Activated naive CD8-positive, alpha-beta T cell treated with anti-CD3 and anti-CD28 coated beads, Interleukin-2, amount 50 U/mL, for 24 hours (primary cell): ENCODE measurements at regions not wholly inside any gene's neighbourhood (a gene's known extent, or its start where the extent isn't known, plus 50 kb on each side); places are given as distances from the start of the nearest gene placed in this dataset.
"Not testable (repeated sequence)": the region's sequence is repeated elsewhere in the genome, so short reads cannot be mapped to it uniquely, and the experiment has no call there.

Source experiments
- ATAC-seq: fragments of 150-1000 bp; cut with Tn5 transposase; one replicate; pipeline ENCODE4 v1.10.0; 2021
- DNase-seq: peaks from one replicate; pipeline ENCODE4 v3.0.0; 2021
- H3K27ac Mint-ChIP-seq: one replicate; pipeline ENCODE4 v1.8.0; 2021; ENCODE audit warnings: mild to moderate bottlenecking, mixed read lengths
- H3K27me3 Mint-ChIP-seq: one replicate; pipeline ENCODE4 v1.8.0; 2021; ENCODE audit warnings: mixed read lengths
- H3K36me3 Mint-ChIP-seq: one replicate; pipeline ENCODE4 v1.8.0; 2021; ENCODE audit warnings: low read depth, mixed read lengths
- H3K4me1 Mint-ChIP-seq: one replicate; pipeline ENCODE4 v1.8.0; 2021; ENCODE audit warnings: mixed read lengths
- H3K4me3 Mint-ChIP-seq: one replicate; pipeline ENCODE4 v1.8.0; 2021; ENCODE audit warnings: mild to moderate bottlenecking, moderate library complexity, mixed read lengths
- H3K9me3 Mint-ChIP-seq: one replicate; pipeline ENCODE4 v1.8.0; 2021; ENCODE audit warnings: mixed read lengths

DNA sequence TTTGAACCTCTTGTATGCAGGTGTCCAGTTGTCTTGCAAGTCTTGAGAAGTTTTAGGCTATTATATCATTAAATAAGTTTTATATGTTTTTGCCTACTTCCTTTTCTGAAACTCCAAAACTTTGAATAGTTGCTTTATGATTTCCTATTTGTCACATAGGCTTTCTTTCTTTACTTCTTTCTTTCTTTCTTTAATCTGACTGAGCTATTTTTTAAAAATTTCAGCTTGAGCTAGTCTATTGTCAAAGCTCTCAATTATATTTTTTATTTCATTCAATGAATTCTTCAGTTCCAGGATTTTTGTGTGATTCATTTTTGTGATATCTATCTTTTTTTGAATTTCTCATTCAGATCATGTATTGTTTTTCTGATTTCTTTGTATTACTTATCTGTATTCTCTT, 102.1 kb upstream of the TMEM178A start:
- Mint-ChIP-seq H3K4me1 (no peaks in the 10 kb centered on the region), H3K27me3 (no peaks in the 10 kb centered on the region), H3K27ac (no peak overlapping the region), H3K9me3 (peaks cover 23% of the 10 kb centered on the region), H3K4me3 (no peak overlapping the region), H3K36me3 (peaks cover 4% of the 10 kb centered on the region)
- no peak for ATAC-seq
- DNase-seq, result no peak

DNA sequence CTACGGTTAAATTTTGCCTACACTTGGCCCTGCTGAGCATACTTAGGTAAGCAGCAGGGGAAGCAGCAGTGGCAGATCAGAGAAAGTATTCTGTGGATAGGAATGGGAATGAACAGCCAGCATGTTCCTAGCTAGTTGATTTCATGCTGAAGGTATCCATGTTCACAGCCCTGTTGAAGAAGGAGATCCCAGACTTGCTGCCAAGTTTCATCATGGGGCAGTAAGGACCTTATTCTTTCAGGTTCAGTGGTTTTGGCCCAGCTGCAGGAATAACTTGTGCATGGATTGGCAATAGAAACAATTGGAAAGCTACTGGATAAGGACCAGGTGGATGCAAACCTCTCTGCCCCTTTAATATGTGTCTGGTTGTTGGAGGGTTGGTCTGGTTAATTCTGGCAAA, 98.2 kb upstream of the TMEM178A start:
- no peaks in the 10 kb centered on the region for H3K36me3 Mint-ChIP-seq
- no peak for ATAC-seq

DNA sequence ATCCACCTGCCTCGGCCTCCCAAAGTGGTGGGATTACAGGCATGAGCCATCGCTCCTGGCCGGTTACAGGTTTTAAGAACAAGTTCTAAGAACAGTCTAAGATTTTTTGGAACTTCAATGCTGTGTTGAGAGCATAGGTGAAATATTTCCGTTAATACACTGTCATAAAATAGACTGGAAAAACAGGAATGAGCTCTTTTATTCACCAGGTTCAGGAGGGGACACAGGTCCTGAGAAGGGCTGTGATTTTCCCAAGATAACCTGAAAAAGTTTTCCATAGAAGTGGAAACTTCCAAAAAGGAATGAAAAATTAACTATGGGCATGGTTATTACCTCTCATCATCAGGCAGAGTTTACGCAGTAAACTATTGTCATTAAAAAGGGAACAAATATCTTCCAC, 97.6 kb upstream of the TMEM178A start:
- H3K27ac Mint-ChIP-seq, result no peak overlapping the region
- ATAC-seq (no peak), DNase-seq (no peak)
- no peaks in the 10 kb centered on the region for H3K27me3 Mint-ChIP-seq
- no peaks in the 10 kb centered on the region for H3K4me1 Mint-ChIP-seq
- H3K36me3 Mint-ChIP-seq, result no peaks in the 10 kb centered on the region
- no peak overlapping the region for H3K4me3 Mint-ChIP-seq
- H3K9me3 Mint-ChIP-seq, result peaks cover 11% of the 10 kb centered on the region

More for the DNA sequence above, 98.2 kb upstream of the TMEM178A start:
- H3K27ac Mint-ChIP-seq, result no peak overlapping the region
- H3K9me3 Mint-ChIP-seq, result peaks cover 17% of the 10 kb centered on the region
- no peak for DNase-seq
- no peak overlapping the region for H3K4me3 Mint-ChIP-seq
- H3K4me1 Mint-ChIP-seq, result no peaks in the 10 kb centered on the region
- no peaks in the 10 kb centered on the region for H3K27me3 Mint-ChIP-seq

DNA sequence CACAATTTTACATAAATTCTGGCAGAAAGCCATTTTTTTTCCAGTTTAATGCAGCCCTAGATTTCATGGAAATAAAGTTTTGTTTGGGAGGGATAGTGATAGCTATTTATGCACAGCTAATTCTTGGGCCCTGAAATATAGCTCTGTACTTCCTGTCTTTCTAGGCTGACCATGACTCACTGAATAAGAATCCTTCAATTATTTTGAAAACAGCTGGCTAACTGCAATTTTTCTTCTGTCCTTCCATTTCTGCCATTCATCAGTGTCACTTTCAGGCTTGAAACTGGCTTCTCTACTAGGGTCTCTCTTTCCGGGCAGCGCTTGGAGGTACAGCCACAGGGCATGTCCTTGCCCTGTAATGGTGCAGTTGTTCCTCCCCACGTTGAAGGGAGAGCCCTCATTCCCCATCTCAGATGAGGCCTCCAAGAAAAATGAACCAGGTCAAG, 97.1 kb upstream of the TMEM178A start:
- no peak overlapping the region for H3K27ac Mint-ChIP-seq
- no peaks in the 10 kb centered on the region for H3K36me3 Mint-ChIP-seq
- DNase-seq (no peak), ATAC-seq (no peak)
- no peaks in the 10 kb centered on the region for H3K27me3 Mint-ChIP-seq
- peaks cover 6% of the 10 kb centered on the region for H3K9me3 Mint-ChIP-seq
- H3K4me1 Mint-ChIP-seq, result no peaks in the 10 kb centered on the region
- H3K4me3 Mint-ChIP-seq, result no peak overlapping the region

- no peaks in the 10 kb centered on the region for H3K9me3 Mint-ChIP-seq
- H3K27ac Mint-ChIP-seq, result no peak overlapping the region
- no peak overlapping the region for H3K4me3 Mint-ChIP-seq
- H3K36me3 Mint-ChIP-seq, result no peaks in the 10 kb centered on the region
- no peak for DNase-seq
- H3K27me3 Mint-ChIP-seq, result no peaks in the 10 kb centered on the region
- H3K4me1 Mint-ChIP-seq, result no peaks in the 10 kb centered on the region
- ATAC-seq, result no peak
Measured at GRCh38 chr2:39570130-39570555, 95.6 kb upstream of the TMEM178A start.

- H3K4me3 Mint-ChIP-seq, result no peak overlapping the region
Measured at GRCh38 chr2:39570614-39571013, 95.1 kb upstream of the TMEM178A start.

DNA sequence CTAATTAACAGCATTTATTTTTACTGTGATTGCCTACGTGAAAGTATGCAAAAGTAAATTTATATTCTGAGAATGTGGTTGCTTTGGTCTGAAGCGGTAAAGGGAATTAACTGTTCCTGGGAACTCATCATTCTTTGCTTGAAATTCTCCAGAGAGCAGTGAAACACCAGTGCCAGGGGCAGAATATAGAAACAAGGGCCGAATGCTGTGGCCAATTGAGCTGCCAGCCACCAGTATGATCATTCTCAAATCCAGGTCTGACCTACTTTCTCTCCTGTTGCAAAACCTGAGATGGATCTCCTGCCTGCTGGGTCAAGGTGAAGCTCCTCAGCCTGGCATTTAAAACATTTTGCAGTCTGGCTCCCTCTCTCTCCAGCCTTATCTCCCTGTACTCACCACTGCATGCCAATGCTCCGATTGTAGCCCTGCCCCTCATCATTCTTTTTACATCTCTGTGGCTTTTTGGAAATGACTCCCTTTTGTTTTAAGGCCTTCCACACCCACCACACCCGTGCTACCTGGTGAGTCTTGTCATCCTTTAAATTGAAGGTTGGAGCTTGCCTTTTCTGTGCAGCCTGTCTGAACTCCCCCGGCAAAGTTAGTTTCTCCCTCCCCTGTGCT, 94.5 kb upstream of the TMEM178A start:
- no peak for DNase-seq
- Mint-ChIP-seq H3K9me3 (peaks cover 2% of the 10 kb centered on the region), H3K4me3 (no peak overlapping the region), H3K27me3 (no peaks in the 10 kb centered on the region), H3K4me1 (no peaks in the 10 kb centered on the region), H3K27ac (no peak overlapping the region), H3K36me3 (no peaks in the 10 kb centered on the region)
- no peak for ATAC-seq

More at GRCh38 chr2:39570614-39571013, 95.1 kb upstream of the TMEM178A start:
- H3K36me3 Mint-ChIP-seq, result no peaks in the 10 kb centered on the region
- DNase-seq (no peak), ATAC-seq (no peak)
- no peaks in the 10 kb centered on the region for H3K9me3 Mint-ChIP-seq
- no peak overlapping the region for H3K27ac Mint-ChIP-seq
- H3K4me1 Mint-ChIP-seq, result no peaks in the 10 kb centered on the region
- no peaks in the 10 kb centered on the region for H3K27me3 Mint-ChIP-seq

DNA sequence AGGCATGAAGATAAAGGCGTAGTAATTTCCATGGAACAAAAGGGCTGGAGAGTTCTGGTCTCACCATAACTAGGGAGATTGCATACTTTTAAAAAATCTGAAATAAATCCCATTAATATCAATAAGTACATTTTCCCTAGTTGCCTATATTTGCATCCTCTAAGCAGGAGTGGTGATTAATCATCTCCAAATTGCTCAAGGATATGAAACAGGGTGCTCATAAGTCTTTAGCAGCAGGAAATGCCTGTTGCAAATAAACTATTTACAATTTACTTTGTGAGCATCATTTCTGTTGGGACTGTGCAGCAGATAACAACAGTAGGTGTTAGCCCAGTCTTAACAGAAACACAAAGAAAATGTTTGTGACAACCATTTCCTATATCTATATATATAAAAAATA, 92.4 kb upstream of the TMEM178A start:
- H3K4me1 Mint-ChIP-seq, result no peaks in the 10 kb centered on the region
- DNase-seq, result no peak
- no peak for ATAC-seq
- no peaks in the 10 kb centered on the region for H3K36me3 Mint-ChIP-seq
- no peak overlapping the region for H3K27ac Mint-ChIP-seq
- no peak overlapping the region for H3K4me3 Mint-ChIP-seq
- H3K9me3 Mint-ChIP-seq, result peaks cover 3% of the 10 kb centered on the region
- H3K27me3 Mint-ChIP-seq, result no peaks in the 10 kb centered on the region

- no peak overlapping the region for H3K27ac Mint-ChIP-seq
- H3K4me3 Mint-ChIP-seq, result no peak overlapping the region
- no peaks in the 10 kb centered on the region for H3K4me1 Mint-ChIP-seq
- DNase-seq (no peak), ATAC-seq (no peak)
- H3K9me3 Mint-ChIP-seq, result peaks cover 2% of the 10 kb centered on the region
- no peaks in the 10 kb centered on the region for H3K27me3 Mint-ChIP-seq
- no peaks in the 10 kb centered on the region for H3K36me3 Mint-ChIP-seq
Measured at GRCh38 chr2:39581866-39582265, 83.9 kb upstream of the TMEM178A start.

GRCh38 chr2:39583213-39583612, 82.5 kb upstream of the TMEM178A start:
- Mint-ChIP-seq H3K27ac (no peak overlapping the region), H3K9me3 (peaks cover 10% of the 10 kb centered on the region), H3K4me1 (no peaks in the 10 kb centered on the region), H3K36me3 (no peaks in the 10 kb centered on the region), H3K4me3 (no peak overlapping the region), H3K27me3 (no peaks in the 10 kb centered on the region)
- ATAC-seq (no peak), DNase-seq (no peak)

DNA sequence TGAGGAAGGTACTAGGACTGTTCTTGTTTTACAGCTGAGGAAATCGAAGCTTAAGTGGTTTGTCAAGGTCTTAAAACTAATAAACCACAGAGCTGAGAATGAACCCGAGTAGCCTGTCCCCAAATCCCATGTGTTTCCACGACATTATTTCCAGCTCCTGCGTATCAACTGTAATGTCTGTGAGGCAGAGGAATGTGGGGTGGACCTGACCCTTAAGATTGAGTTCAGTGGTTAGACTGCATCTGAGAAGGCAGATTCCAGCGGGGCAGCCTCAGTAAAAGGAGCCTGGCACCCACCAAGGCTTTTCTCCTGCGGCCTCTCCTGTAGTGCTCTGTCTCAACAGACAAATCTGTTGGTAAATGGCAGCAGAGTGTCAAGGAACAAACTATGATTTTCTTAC, 81.9 kb upstream of the TMEM178A start:
- Mint-ChIP-seq H3K9me3 (peaks cover 10% of the 10 kb centered on the region), H3K36me3 (no peaks in the 10 kb centered on the region), H3K27ac (no peak overlapping the region), H3K4me1 (no peaks in the 10 kb centered on the region), H3K27me3 (no peaks in the 10 kb centered on the region), H3K4me3 (no peak overlapping the region)
- DNase-seq (no peak), ATAC-seq (no peak)

- ATAC-seq, result no peak
- Mint-ChIP-seq H3K9me3 (peaks cover 10% of the 10 kb centered on the region), H3K4me1 (no peaks in the 10 kb centered on the region), H3K27me3 (no peaks in the 10 kb centered on the region), H3K36me3 (no peaks in the 10 kb centered on the region), H3K27ac (no peak overlapping the region), H3K4me3 (no peak overlapping the region)
- no peak for DNase-seq
Measured at GRCh38 chr2:39584283-39584965, 81.3 kb upstream of the TMEM178A start.

DNA sequence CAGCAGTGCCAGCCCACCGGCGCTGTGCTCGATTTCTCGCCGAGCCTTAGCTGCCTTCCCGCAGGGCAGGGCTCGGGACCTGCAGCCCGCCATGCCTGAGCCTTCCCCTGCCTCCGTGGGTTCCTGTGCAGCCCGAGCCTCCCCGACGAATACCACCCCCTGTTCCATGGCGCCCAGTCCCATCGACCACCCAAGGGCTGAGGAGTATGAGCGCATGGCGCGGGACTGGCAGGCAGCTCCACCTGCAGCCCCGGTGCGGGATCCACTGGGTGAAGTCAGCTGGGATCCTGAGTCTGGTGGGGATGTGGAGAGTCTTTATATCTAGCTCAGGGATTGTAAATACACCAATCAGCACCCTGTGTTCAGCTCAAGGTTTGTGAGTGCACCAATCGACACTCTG, 80.2 kb upstream of the TMEM178A start:
- ATAC-seq, H3K4me1 Mint-ChIP-seq, DNase-seq, H3K4me3 Mint-ChIP-seq, H3K36me3 Mint-ChIP-seq, H3K27me3 Mint-ChIP-seq, H3K27ac Mint-ChIP-seq: not testable (repeated sequence)
- peaks cover 10% of the 10 kb centered on the region for H3K9me3 Mint-ChIP-seq

DNA sequence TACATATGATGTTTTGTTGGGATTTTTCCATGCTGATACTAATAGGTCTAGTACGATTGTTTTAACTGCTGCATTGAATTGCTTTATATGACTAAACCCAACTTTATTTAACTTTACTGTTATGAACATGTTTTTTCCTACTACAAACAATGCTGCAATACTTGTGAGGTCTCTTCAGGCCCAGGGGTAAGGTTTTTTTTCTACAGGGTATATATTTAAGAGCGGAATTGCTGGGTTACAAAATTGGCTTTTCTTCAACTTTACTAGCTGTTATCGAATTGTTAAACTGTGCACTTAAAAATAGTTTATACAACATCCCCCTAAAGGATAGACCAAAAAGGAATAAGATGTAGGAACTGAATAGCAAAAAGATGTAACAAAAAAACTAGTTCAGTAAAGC, 78.5 kb upstream of the TMEM178A start:
- Mint-ChIP-seq H3K4me1 (no peaks in the 10 kb centered on the region), H3K4me3 (no peak overlapping the region), H3K27me3 (no peaks in the 10 kb centered on the region), H3K27ac (no peak overlapping the region), H3K36me3 (no peaks in the 10 kb centered on the region), H3K9me3 (peaks cover 10% of the 10 kb centered on the region)
- ATAC-seq, result no peak
- DNase-seq, result no peak

DNA sequence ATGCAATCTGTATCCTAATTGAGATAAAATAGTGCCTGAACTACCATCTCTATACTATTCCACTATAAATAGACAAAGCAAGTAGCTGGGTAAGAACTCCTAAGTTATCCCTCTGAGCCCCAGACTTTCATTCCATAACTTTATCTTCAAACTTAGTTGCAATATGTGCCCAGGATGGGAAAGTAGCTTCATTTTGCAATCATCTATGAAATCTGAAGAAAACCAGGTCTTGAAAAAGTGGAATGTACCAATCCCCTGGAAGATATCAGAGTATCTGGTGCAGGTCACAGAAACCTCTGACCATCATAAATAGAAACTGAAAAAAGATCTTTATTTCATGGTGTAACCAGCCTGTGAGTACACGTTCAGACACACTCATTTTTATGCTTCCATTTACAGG, 78.1 kb upstream of the TMEM178A start:
- H3K4me1 Mint-ChIP-seq, result no peaks in the 10 kb centered on the region
- ATAC-seq (no peak), DNase-seq (no peak)
- H3K27ac Mint-ChIP-seq, result no peak overlapping the region
- peaks cover 10% of the 10 kb centered on the region for H3K9me3 Mint-ChIP-seq
- H3K4me3 Mint-ChIP-seq, result no peak overlapping the region
- no peaks in the 10 kb centered on the region for H3K27me3 Mint-ChIP-seq
- H3K36me3 Mint-ChIP-seq, result no peaks in the 10 kb centered on the region
